ENCODE measurements at regions not wholly inside any gene's neighbourhood (a gene's known extent, or its start where the extent isn't known, plus 50 kb on each side); places are given as distances from the start of the nearest gene placed in this dataset.

- peak; percentile 73 for DNase-seq (ENCODE audit: low read depth, low spot score)
- Histone ChIP-seq H2AFZ (ENCODE audit: low read depth, low read length, poor library complexity, severe bottlenecking) (peak overlapping the region; percentile 98), H3K9me3 (ENCODE audit: control insufficient read depth in 1 of 2, insufficient read depth in 1 of 2, low read depth in 1 of 2, low read length in 2 of 2) (no peaks in the 10 kb centered on the region), H3K4me1 (ENCODE audit: control insufficient read depth in 1 of 2, insufficient read depth in 2 of 2, low read length in 2 of 2) (peaks cover 22 to 29% of the 10 kb centered on the region in 2 experiments), H3K9ac (ENCODE audit: low read length) (no peak overlapping the region), H3K9me2 (ENCODE audit: insufficient read depth) (no peaks in the 10 kb centered on the region), H3K4me2 (ENCODE audit: low read length) (peak overlapping the region; percentile 26; the same call in 1 of the 2 replicates), H3K27ac (ENCODE audit: low read depth, low read length) (no peak overlapping the region), H3K27me3 (ENCODE audit: insufficient read depth, low read length) (no peaks in the 10 kb centered on the region), H3K79me2 (ENCODE audit: insufficient read depth, low read length) (no peaks in the 10 kb centered on the region), H3K4me3 (replicated peaks in 1 of 2; ENCODE audit: low read depth in 1 of 2, low read length in 2 of 2) (no peak overlapping the region), H3K36me3 (ENCODE audit: control insufficient read depth in 1 of 2, insufficient read depth in 2 of 2, low read length in 2 of 2) (no peaks in the 10 kb centered on the region), H4K20me1 (ENCODE audit: insufficient read depth) (no peaks in the 10 kb centered on the region)
- ChIA-PET RAD21 (ENCODE audit: low non-redundant PET in 1 of 2, low total read pairs in 2 of 2, uncharacterized antibody in 2 of 2, unreplicated experiment in 2 of 2) (interaction anchor here (0.7 to 1.1 kb wide), 2 partner anchors 67 to 105 kb away, joined by 4 to 5 read pairs; no protein-coding TSS in a partner anchor), POLR2A (interaction anchor here (1.0 to 1.1 kb wide), 2 partner anchors 9 to 534 kb away, joined by 3 read pairs; no protein-coding TSS in a partner anchor), CTCF (interaction anchor here (0.6 to 2.5 kb wide), 18 partner anchors 8 to 653 kb away, joined by 3 to 16 read pairs (median 6); partner anchors contain the start of gene JAG1)
- intact Hi-C loops (cut with micrococcal nuclease), result loop anchor here (1.0 to 10.0 kb wide), 5 partner anchors 62 to 652 kb away; no protein-coding TSS in a partner anchor
- ATAC-seq, result peak; percentile 76
- no TSS peak for BruUV-seq (replicated peaks)
- TF ChIP-seq CEBPB (IDR thresholded peaks at IDR 0.05; ENCODE audit: low read depth) (no peak), TCF7L2 (IDR thresholded peaks at IDR 0.05; ENCODE audit: borderline replicate concordance, extremely low read depth, insufficient read depth, insufficient read length) (no peak), POLR2AphosphoS5 (IDR thresholded peaks at IDR 0.05; ENCODE audit: low read depth, low read length) (no peak), FOSL1 (IDR thresholded peaks at IDR 0.05; ENCODE audit: low read depth) (no peak), ELF1 (IDR thresholded peaks at IDR 0.05; ENCODE audit: borderline replicate concordance, low read depth) (no peak), RAD21 (IDR thresholded peaks at IDR 0.05; ENCODE audit: low read depth) (peak; percentile 74), EGR1 (IDR thresholded peaks at IDR 0.05; ENCODE audit: low read depth) (no peak), YY1 (IDR thresholded peaks at IDR 0.05; ENCODE audit: extremely low read depth, insufficient replicate concordance, low read depth, low read length) (no peak), ZNF274 (IDR thresholded peaks at IDR 0.05; ENCODE audit: low read depth, low read length) (no peak), REST (IDR thresholded peaks at IDR 0.05; ENCODE audit: low read depth) (no peak), EZH2phosphoT487 (IDR thresholded peaks at IDR 0.05; ENCODE audit: borderline replicate concordance) (no peak), ZFX (IDR thresholded peaks at IDR 0.05) (no peak), EZH2 (IDR thresholded peaks at IDR 0.05) (no peak), CBX3 (IDR thresholded peaks at IDR 0.05; ENCODE audit: low read depth) (0 out of 2 replicates have a peak, but pooled peaks have one; percentile 41)
- TF ChIP-seq, protein P1, sequence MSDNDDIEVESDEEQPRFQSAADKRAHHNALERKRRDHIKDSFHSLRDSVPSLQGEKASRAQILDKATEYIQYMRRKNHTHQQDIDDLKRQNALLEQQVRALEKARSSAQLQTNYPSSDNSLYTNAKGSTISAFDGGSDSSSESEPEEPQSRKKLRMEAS (IDR thresholded peaks at IDR 0.05), result no peak
- TF ChIP-seq, protein P2, sequence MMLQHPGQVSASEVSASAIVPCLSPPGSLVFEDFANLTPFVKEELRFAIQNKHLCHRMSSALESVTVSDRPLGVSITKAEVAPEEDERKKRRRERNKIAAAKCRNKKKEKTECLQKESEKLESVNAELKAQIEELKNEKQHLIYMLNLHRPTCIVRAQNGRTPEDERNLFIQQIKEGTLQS (IDR thresholded peaks at IDR 0.05), result no peak
- TF ChIP-seq, protein P3, sequence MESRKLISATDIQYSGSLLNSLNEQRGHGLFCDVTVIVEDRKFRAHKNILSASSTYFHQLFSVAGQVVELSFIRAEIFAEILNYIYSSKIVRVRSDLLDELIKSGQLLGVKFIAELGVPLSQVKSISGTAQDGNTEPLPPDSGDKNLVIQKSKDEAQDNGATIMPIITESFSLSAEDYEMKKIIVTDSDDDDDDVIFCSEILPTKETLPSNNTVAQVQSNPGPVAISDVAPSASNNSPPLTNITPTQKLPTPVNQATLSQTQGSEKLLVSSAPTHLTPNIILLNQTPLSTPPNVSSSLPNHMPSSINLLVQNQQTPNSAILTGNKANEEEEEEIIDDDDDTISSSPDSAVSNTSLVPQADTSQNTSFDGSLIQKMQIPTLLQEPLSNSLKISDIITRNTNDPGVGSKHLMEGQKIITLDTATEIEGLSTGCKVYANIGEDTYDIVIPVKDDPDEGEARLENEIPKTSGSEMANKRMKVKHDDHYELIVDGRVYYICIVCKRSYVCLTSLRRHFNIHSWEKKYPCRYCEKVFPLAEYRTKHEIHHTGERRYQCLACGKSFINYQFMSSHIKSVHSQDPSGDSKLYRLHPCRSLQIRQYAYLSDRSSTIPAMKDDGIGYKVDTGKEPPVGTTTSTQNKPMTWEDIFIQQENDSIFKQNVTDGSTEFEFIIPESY (IDR thresholded peaks at IDR 0.05; ENCODE audit: extremely low read depth, insufficient replicate concordance, low read length), result no peak
Measured at GRCh38 chr20:11204926-11205768, 531.3 kb upstream of the JAG1 start.
